Kidney (tissue), 13 donors: ENCODE measurements at regions not wholly inside any gene's neighbourhood (a gene's known extent, or its start where the extent isn't known, plus 50 kb on each side); places are given as distances from the start of the nearest gene placed in this dataset.

ENCODE experiments used
- DNase-seq, 5 donors: peaks; one replicate each; pipeline ENCODE4 v3.0.0-alpha.2; 2013 to 2020
- FAIRE-seq: peaks from 2 replicates; lab custom pipeline; 2012; peaks lifted over from hg19 to GRCh38; lab: Jason Lieb, UNC
- H3K27ac ChIP-seq, 2 donors: one replicate each; pipeline ENCODE4 v1.7.0; 2013; ENCODE audit warnings: low read depth in 2 of 2, low read length in 2 of 2, inconsistent platforms in 1 of 2
- H3K27me3 ChIP-seq: one replicate; pipeline ENCODE4 v1.7.1; 2013; ENCODE audit warnings: low read length, inconsistent platforms; ENCODE audit not compliant: control insufficient read depth, insufficient read depth
- H3K36me3 ChIP-seq, 3 donors: one replicate each; pipeline versions ENCODE4 v1.7.0 to v1.7.1; 2013; ENCODE audit warnings: low read length in 3 of 3, control low read depth in 1 of 3, inconsistent platforms in 1 of 3; ENCODE audit not compliant: insufficient read depth in 3 of 3, control insufficient read depth in 2 of 3
- H3K4me1 ChIP-seq, 3 donors: one replicate each; pipeline versions ENCODE4 v1.7.0 to v1.7.1; 2013; ENCODE audit warnings: low read length in 3 of 3, inconsistent platforms in 1 of 3, low read depth in 1 of 3; ENCODE audit not compliant: control insufficient read depth in 2 of 3, insufficient read depth in 2 of 3
- H3K4me3 ChIP-seq, 3 donors: one replicate each; pipeline versions ENCODE4 v1.7.0 to v1.8.1; 2013; ENCODE audit warnings: low read length in 3 of 3, control low read depth in 1 of 3, inconsistent platforms in 1 of 3
- H3K9ac ChIP-seq, 3 donors: one replicate each; pipeline versions ENCODE4 v1.7.0 to v1.7.1; 2013; ENCODE audit warnings: low read length in 3 of 3, control low read depth in 1 of 3, inconsistent platforms in 1 of 3
- H3K9me3 ChIP-seq, 3 donors: one replicate each; pipeline versions ENCODE4 v1.7.0 to v1.7.1; 2013; ENCODE audit warnings: low read length in 3 of 3, control low read depth in 1 of 3, inconsistent platforms in 1 of 3; ENCODE audit not compliant: control insufficient read depth in 2 of 3, insufficient read depth in 1 of 3
- intact Hi-C: fragments of 100-400 bp; cut with DNase I; formaldehyde crosslinking; loops from one replicate; pipeline ENCODE4 v1.11.1; 2022
- TF ChIP-seq, protein P1 (sequence below): IDR thresholded peaks from 3 replicates; pipeline ENCODE4 v1.5.1; 2012; ENCODE audit warnings: mild to moderate bottlenecking, moderate library complexity, borderline replicate concordance; ENCODE audit not compliant: insufficient read depth; ENCODE audit errors: extremely low read depth
- donor health status: control.
- donor health status: control.
- donor health status: control.
- donor health status: control.
- donor health status: control.
- donor health status: DM: yes; HTN: yes; CAD: no.
- donor health status: Normal renal cell carcinoma (clear cell type).

DNA sequence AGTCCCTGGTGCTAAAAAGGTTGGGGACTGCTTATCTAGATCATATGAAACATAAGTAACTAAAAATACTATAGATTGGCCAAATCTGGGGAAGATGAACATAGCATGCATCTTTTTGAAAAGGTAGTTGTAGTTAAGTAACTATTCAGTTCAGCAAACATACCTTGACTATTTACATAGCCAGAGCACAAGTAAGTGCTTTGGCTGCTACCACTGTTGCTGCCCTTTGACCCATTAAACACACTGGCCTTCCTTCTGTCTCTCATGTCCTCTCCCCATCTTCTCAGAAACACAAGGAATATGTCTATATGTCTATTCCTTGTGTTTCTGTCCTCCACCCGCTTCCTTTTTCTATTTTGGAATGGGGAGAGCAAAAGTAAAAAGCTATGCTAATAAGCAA lies 87.9 kb upstream of the SPRY1 start:
- Histone ChIP-seq H3K9ac (no peak overlapping the region), H3K4me1 (no peaks in the 10 kb centered on the region), H3K27ac (no peak overlapping the region), H3K9me3 (no peaks in the 10 kb centered on the region), H3K27me3 (no peaks in the 10 kb centered on the region), H3K4me3 (no peak overlapping the region), H3K36me3 (no peaks in the 10 kb centered on the region)
- intact Hi-C loops: no loop called here
- TF ChIP-seq, protein P1, sequence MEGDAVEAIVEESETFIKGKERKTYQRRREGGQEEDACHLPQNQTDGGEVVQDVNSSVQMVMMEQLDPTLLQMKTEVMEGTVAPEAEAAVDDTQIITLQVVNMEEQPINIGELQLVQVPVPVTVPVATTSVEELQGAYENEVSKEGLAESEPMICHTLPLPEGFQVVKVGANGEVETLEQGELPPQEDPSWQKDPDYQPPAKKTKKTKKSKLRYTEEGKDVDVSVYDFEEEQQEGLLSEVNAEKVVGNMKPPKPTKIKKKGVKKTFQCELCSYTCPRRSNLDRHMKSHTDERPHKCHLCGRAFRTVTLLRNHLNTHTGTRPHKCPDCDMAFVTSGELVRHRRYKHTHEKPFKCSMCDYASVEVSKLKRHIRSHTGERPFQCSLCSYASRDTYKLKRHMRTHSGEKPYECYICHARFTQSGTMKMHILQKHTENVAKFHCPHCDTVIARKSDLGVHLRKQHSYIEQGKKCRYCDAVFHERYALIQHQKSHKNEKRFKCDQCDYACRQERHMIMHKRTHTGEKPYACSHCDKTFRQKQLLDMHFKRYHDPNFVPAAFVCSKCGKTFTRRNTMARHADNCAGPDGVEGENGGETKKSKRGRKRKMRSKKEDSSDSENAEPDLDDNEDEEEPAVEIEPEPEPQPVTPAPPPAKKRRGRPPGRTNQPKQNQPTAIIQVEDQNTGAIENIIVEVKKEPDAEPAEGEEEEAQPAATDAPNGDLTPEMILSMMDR: no peak
- DNase-seq: no peak
- FAIRE-seq: no peak

DNA sequence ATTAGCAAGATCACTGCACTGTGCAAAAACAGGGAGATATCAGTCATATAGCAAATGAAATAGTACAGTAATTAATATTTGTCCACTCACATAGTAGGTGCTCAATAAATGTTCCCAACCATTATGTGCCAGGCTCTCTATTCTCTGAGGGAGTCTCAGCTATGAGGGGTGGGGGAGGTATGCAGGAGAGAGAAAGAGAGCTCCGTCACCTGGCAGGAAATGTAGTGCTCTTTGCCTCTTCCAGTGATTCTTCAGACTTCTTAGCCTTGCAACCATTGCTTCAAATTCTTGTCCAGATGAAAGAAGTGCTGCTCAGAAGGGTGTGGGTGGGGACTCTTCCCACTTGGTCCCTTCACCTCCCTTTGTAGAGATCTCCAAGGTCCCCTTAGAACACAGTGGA lies 84.5 kb upstream of the SPRY1 start:
- DNase-seq: no peak
- H3K9ac ChIP-seq: no peak overlapping the region
- no peaks in the 10 kb centered on the region for H3K36me3 ChIP-seq
- no peak overlapping the region for H3K27ac ChIP-seq
- no peak overlapping the region for H3K4me3 ChIP-seq
- TF ChIP-seq, protein P1: no peak
- no peak for FAIRE-seq
- no peaks in the 10 kb centered on the region for H3K4me1 ChIP-seq
- H3K9me3 ChIP-seq: no peaks in the 10 kb centered on the region
- intact Hi-C loops: no loop called here
- no peaks in the 10 kb centered on the region for H3K27me3 ChIP-seq

DNA sequence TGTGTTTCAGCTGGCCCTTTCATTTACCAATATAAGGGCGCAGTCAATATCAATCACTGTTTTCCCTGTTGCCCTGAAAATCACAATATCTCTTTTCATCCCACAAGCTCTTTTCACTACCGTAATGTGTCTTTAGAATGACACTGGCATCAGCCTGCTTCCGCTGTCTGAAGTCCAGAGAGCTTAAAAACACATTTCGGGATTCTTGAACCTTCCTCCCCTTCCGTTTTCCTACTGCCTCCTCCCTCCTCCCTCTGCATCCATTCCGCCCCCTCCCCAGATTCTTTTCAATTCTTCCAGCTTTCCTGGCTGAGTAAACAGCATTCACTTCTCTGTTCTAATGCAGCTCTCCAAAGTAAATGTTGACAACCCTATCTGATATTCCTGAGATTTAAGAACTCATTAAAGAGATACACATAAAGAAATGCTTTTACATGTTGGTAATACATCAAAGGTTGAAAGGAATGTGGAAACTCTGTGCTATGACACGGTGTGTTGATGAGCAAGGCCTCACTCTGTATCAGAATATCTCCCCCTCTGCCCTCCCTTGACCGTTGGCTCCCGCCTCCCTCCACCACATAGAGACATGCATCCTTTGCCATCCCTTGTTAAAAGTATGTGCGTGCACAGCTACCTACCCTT lies 83.5 kb upstream of the SPRY1 start:
- no peaks in the 10 kb centered on the region for H3K4me1 ChIP-seq
- no peaks in the 10 kb centered on the region for H3K27me3 ChIP-seq
- H3K4me3 ChIP-seq: peak overlapping the region in 1 of 3 donors; percentile 8
- FAIRE-seq (no peak), DNase-seq (peak in 2 of 5 donors; percentile 17 to 40)
- TF ChIP-seq, protein P1: no peak
- H3K27ac ChIP-seq: no peak overlapping the region
- intact Hi-C loops: no loop called here
- no peak overlapping the region for H3K9ac ChIP-seq
- no peaks in the 10 kb centered on the region for H3K36me3 ChIP-seq
- no peaks in the 10 kb centered on the region for H3K9me3 ChIP-seq

DNA sequence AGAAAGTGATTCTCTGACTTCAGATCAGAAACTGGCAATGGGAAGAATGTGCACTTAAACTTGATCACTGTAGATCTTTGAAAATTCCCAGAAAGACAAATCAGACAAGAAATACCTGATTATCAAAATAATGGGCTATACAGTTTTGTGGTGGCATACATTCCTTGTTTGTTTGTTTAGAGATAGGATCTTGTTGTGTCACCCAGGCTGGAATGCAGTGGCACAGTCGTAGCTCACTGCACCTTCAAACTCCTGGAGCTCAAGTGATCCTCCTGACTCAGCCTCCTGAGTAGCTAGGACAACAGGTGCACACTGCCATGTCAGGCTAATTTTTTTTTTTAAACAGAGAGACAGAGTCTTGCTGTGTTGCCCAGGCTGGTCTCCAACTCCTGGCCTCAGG lies 81.0 kb upstream of the SPRY1 start:
- TF ChIP-seq, protein P1: no peak
- intact Hi-C loops: no loop called here
- no peak overlapping the region for H3K4me3 ChIP-seq
- H3K36me3 ChIP-seq: no peaks in the 10 kb centered on the region
- no peaks in the 10 kb centered on the region for H3K4me1 ChIP-seq
- H3K27ac ChIP-seq: no peak overlapping the region
- H3K27me3 ChIP-seq: no peaks in the 10 kb centered on the region
- H3K9ac ChIP-seq: no peak overlapping the region
- H3K9me3 ChIP-seq: no peaks in the 10 kb centered on the region
- FAIRE-seq (no peak), DNase-seq (no peak)
